ENCODE measurements at regions not wholly inside any gene's neighbourhood (a gene's known extent, or its start where the extent isn't known, plus 50 kb on each side); places are given as distances from the start of the nearest gene placed in this dataset.
A peak's percentile ranks its signal among the peaks of the same experiment; 100 is the strongest.
"Not testable (repeated sequence)": the region's sequence is repeated elsewhere in the genome, so short reads cannot be mapped to it uniquely, and the experiment has no call there.

- Mint-ChIP-seq H3K9me3 (peaks cover 41% of the 10 kb centered on the region), H3K27me3 (ENCODE audit: low read depth) (peaks cover 5% of the 10 kb centered on the region; the same call in 1 of the 2 replicates), H3K4me1 (peaks cover 4% of the 10 kb centered on the region; the same call in 1 of the 2 replicates), H3K36me3 (peaks cover 30% of the 10 kb centered on the region), H3K27ac (no peak overlapping the region), H3K4me3 (no peak overlapping the region)
- no peak for TF ChIP-seq CREM (CRISPR knock-in tag; IDR thresholded peaks at IDR 0.05)
- no peak for TF ChIP-seq TEAD1 (CRISPR knock-in tag; IDR thresholded peaks at IDR 0.05)
- TF ChIP-seq GABPB1 (CRISPR knock-in tag; IDR thresholded peaks at IDR 0.05): no peak
- TF ChIP-seq TP53 (CRISPR knock-in tag; IDR thresholded peaks at IDR 0.05): no peak
- TF ChIP-seq EMX1 (CRISPR knock-in tag; IDR thresholded peaks at IDR 0.05): no peak
- no peak for TF ChIP-seq TCF7 (CRISPR knock-in tag; IDR thresholded peaks at IDR 0.05; ENCODE audit: low read depth)
- no peak for TF ChIP-seq MLX (CRISPR knock-in tag; IDR thresholded peaks at IDR 0.05)
- DNase-seq (ENCODE audit: low spot score) (no peak), ATAC-seq (no peak)
- ChIA-PET CTCF (no interaction called here), POLR2A (no interaction called here)
These were observed 108.0 kb upstream of the GHR start for GRCh38 chr5:42315214-42315613.

- ChIA-PET CTCF (no interaction called here), POLR2A (no interaction called here)
- Mint-ChIP-seq H3K27me3 (ENCODE audit: low read depth) (peaks cover 9% of the 10 kb centered on the region; the same call in 1 of the 2 replicates), H3K27ac (no peak overlapping the region), H3K36me3 (peaks cover 53% of the 10 kb centered on the region), H3K4me1 (peaks cover 15% of the 10 kb centered on the region), H3K9me3 (peaks cover 65% of the 10 kb centered on the region), H3K4me3 (no peak overlapping the region)
- TF ChIP-seq JAZF1 (CRISPR knock-in tag; IDR thresholded peaks at IDR 0.05): no peak
- no peak for TF ChIP-seq GABPB1 (CRISPR knock-in tag; IDR thresholded peaks at IDR 0.05)
- TF ChIP-seq PREB (CRISPR knock-in tag; IDR thresholded peaks at IDR 0.05; ENCODE audit: borderline replicate concordance): no peak
- TF ChIP-seq MYBL2 (CRISPR knock-in tag; IDR thresholded peaks at IDR 0.05): no peak
- DNase-seq (ENCODE audit: low spot score): no peak
- no peak for ATAC-seq
These were observed 105.7 kb upstream of the GHR start for GRCh38 chr5:42317575-42317974.

GRCh38 chr5:42319546-42319945, 103.7 kb upstream of the GHR start:
- CTCF ChIA-PET; POLR2A ChIA-PET; H3K27me3 Mint-ChIP-seq (ENCODE audit: low read depth); ATAC-seq; H3K4me3 Mint-ChIP-seq: not testable (repeated sequence)
- Mint-ChIP-seq H3K27ac (0 out of 2 replicates have a peak overlapping the region, but pooled peaks have one; percentile 23), H3K4me1 (peaks cover 11% of the 10 kb centered on the region), H3K36me3 (peaks cover 54% of the 10 kb centered on the region), H3K9me3 (peaks cover 73% of the 10 kb centered on the region)
- DNase-seq (ENCODE audit: low spot score): peak; percentile 31

- H3K4me1 Mint-ChIP-seq: peaks cover 11% of the 10 kb centered on the region
- ChIA-PET POLR2A (no interaction called here), CTCF (no interaction called here)
- DNase-seq (ENCODE audit: low spot score) (no peak), ATAC-seq (peak; percentile 71)
- H3K4me3 Mint-ChIP-seq: no peak overlapping the region
- H3K27me3 Mint-ChIP-seq (ENCODE audit: low read depth): peaks cover 9% of the 10 kb centered on the region; the same call in 1 of the 2 replicates
- H3K9me3 Mint-ChIP-seq: peaks cover 69% of the 10 kb centered on the region
- H3K27ac Mint-ChIP-seq: no peak overlapping the region; the same call in 1 of the 2 replicates
- H3K36me3 Mint-ChIP-seq: peaks cover 54% of the 10 kb centered on the region
- no peak for TF ChIP-seq GTF2I (CRISPR knock-in tag; conservative IDR thresholded peaks at IDR 0.05)
- TF ChIP-seq FOXJ3 (CRISPR knock-in tag; IDR thresholded peaks at IDR 0.05; ENCODE audit: borderline replicate concordance): no peak
- no peak for TF ChIP-seq FOXK1 (CRISPR knock-in tag; IDR thresholded peaks at IDR 0.05)
- no peak for TF ChIP-seq EMX1 (CRISPR knock-in tag; IDR thresholded peaks at IDR 0.05)
- no peak for TF ChIP-seq SMAD3 (CRISPR knock-in tag; IDR thresholded peaks at IDR 0.05; ENCODE audit: borderline replicate concordance)
- no peak for TF ChIP-seq ESRRA (CRISPR knock-in tag; IDR thresholded peaks at IDR 0.05; ENCODE audit: borderline replicate concordance)
- TF ChIP-seq TEAD1 (CRISPR knock-in tag; IDR thresholded peaks at IDR 0.05): no peak
These were observed 101.5 kb upstream of the GHR start for GRCh38 chr5:42321785-42322184.

GRCh38 chr5:42337143-42337542, 86.1 kb upstream of the GHR start:
- Mint-ChIP-seq H3K9me3 (peaks cover 78% of the 10 kb centered on the region), H3K4me3 (no peak overlapping the region), H3K36me3 (peaks cover 32% of the 10 kb centered on the region), H3K4me1 (no peaks in the 10 kb centered on the region), H3K27ac (no peak overlapping the region), H3K27me3 (ENCODE audit: low read depth) (no peaks in the 10 kb centered on the region; the same call in 1 of the 2 replicates)
- DNase-seq (ENCODE audit: low spot score): no peak
- ATAC-seq: no peak
- ChIA-PET CTCF (no interaction called here), POLR2A (no interaction called here)
- TF ChIP-seq ZBTB21 (CRISPR knock-in tag; IDR thresholded peaks at IDR 0.05; ENCODE audit: borderline replicate concordance): no peak
- TF ChIP-seq CBFB (CRISPR knock-in tag; IDR thresholded peaks at IDR 0.05; ENCODE audit: low read depth): no peak
- no peak for TF ChIP-seq AFF4 (CRISPR knock-in tag; IDR thresholded peaks at IDR 0.05; ENCODE audit: borderline replicate concordance)
- TF ChIP-seq TP53 (CRISPR knock-in tag; IDR thresholded peaks at IDR 0.05): no peak
- no peak for TF ChIP-seq GRHL2 (CRISPR knock-in tag; IDR thresholded peaks at IDR 0.05; ENCODE audit: insufficient replicate concordance, severe bottlenecking)
- TF ChIP-seq FOXK1 (CRISPR knock-in tag; IDR thresholded peaks at IDR 0.05): no peak
- TF ChIP-seq PREB (CRISPR knock-in tag; IDR thresholded peaks at IDR 0.05; ENCODE audit: borderline replicate concordance): no peak
- no peak for TF ChIP-seq NFE2L1 (CRISPR knock-in tag; IDR thresholded peaks at IDR 0.05)
- TF ChIP-seq ZNF138 (CRISPR knock-in tag; conservative IDR thresholded peaks at IDR 0.05): no peak
